Liver (tissue), 8 donors: ENCODE measurements at regions not wholly inside any gene's neighbourhood (a gene's known extent, or its start where the extent isn't known, plus 50 kb on each side); places are given as distances from the start of the nearest gene placed in this dataset.

Source experiments
- DNase-seq: peaks from one replicate; pipeline ENCODE4 v3.0.0-alpha.2; 2017; ENCODE audit warnings: low spot score
- H3K27ac ChIP-seq, 2 donors: one replicate each; pipeline ENCODE4 v1.7.0; 2013; ENCODE audit warnings: inconsistent platforms in 2 of 2, low read length in 2 of 2, control low read depth in 1 of 2, low read depth in 1 of 2, mild to moderate bottlenecking in 1 of 2
- H3K27me3 ChIP-seq, 4 donors: one replicate each; pipeline versions ENCODE4 v1.6.1 to v1.7.0; 2013; ENCODE audit warnings: low read length in 3 of 4, inconsistent platforms in 1 of 4, mild to moderate bottlenecking in 1 of 4, moderate library complexity in 1 of 4; ENCODE audit not compliant: control insufficient read depth in 4 of 4, insufficient read depth in 4 of 4
- H3K36me3 ChIP-seq, 4 donors: one replicate each; pipeline versions ENCODE4 v1.6.1 to v1.7.0; 2013; ENCODE audit warnings: low read length in 3 of 4, mild to moderate bottlenecking in 3 of 4, low read depth in 1 of 4, moderate library complexity in 1 of 4; ENCODE audit not compliant: control insufficient read depth in 4 of 4, insufficient read depth in 3 of 4
- H3K4me1 ChIP-seq, 4 donors: one replicate each; pipeline versions ENCODE4 v1.6.1 to v1.7.0; 2013; ENCODE audit warnings: low read length in 3 of 4, mild to moderate bottlenecking in 3 of 4, moderate library complexity in 1 of 4; ENCODE audit not compliant: control insufficient read depth in 4 of 4, insufficient read depth in 4 of 4
- H3K4me3 ChIP-seq, 3 donors: one replicate each; pipeline versions ENCODE4 v1.6.1 to v1.7.0; 2013; ENCODE audit warnings: low read length in 3 of 3, control low read depth in 1 of 3, low read depth in 1 of 3, mild to moderate bottlenecking in 1 of 3
- H3K9ac ChIP-seq, 2 donors: one replicate each; pipeline ENCODE4 v1.7.0; 2013; ENCODE audit warnings: low read length in 2 of 2, mild to moderate bottlenecking in 2 of 2, moderate library complexity in 2 of 2, control low read depth in 1 of 2, low read depth in 1 of 2
- H3K9me3 ChIP-seq, 4 donors: one replicate each; pipeline versions ENCODE4 v1.6.1 to v1.7.0; 2013; ENCODE audit warnings: low read length in 3 of 4; ENCODE audit not compliant: control insufficient read depth in 4 of 4
- ATF3 ChIP-seq: IDR thresholded peaks from 2 replicates; pipeline ENCODE4 v1.6.1; 2016; ENCODE audit warnings: antibody characterized with exemption
- CTCF ChIP-seq: fragments of 150-350 bp; IDR thresholded peaks from 2 replicates; pipeline ENCODE4 v1.5.1; 2017; ENCODE audit warnings: improper control_type of control experiment, low read depth, low read length; ENCODE audit not compliant: missing input control
- EGR1 ChIP-seq, 2 donors: IDR thresholded peaks; 2 replicates each; pipeline ENCODE4 v1.6.1; 2016 to 2018; ENCODE audit warnings: antibody characterized with exemption in 2 of 2, low read depth in 2 of 2
- FOXA1 ChIP-seq: IDR thresholded peaks from 2 replicates; pipeline ENCODE4 v1.6.1; 2016; ENCODE audit warnings: antibody characterized with exemption
- GABPA ChIP-seq, 2 donors: IDR thresholded peaks in 1 of 2; conservative IDR thresholded peaks in 1 of 2; 2 replicates each; pipeline ENCODE4 v1.6.1; 2016; ENCODE audit warnings: antibody characterized with exemption in 2 of 2, mild to moderate bottlenecking in 1 of 2, moderate library complexity in 1 of 2
- HNF4G ChIP-seq: IDR thresholded peaks from 2 replicates; pipeline ENCODE4 v1.6.1; 2016; ENCODE audit warnings: antibody characterized with exemption
- JUND ChIP-seq, 2 donors: IDR thresholded peaks; 2 replicates each; pipeline ENCODE4 v1.6.1; 2016; ENCODE audit warnings: antibody characterized with exemption in 2 of 2
- MAX ChIP-seq: IDR thresholded peaks from 2 replicates; pipeline ENCODE4 v1.6.1; 2016; ENCODE audit warnings: antibody characterized with exemption
- NR2F2 ChIP-seq: IDR thresholded peaks from 2 replicates; pipeline ENCODE4 v1.6.1; 2016; ENCODE audit warnings: antibody characterized with exemption
- RAD21 ChIP-seq, 2 donors: IDR thresholded peaks; 2 replicates each; pipeline ENCODE4 v1.6.1; 2016; ENCODE audit warnings: antibody characterized with exemption in 2 of 2, mild to moderate bottlenecking in 2 of 2
- RXRA ChIP-seq, 2 donors: IDR thresholded peaks; 2 replicates each; pipeline ENCODE4 v1.6.1; 2017 to 2018; ENCODE audit warnings: antibody characterized with exemption in 2 of 2, mild to moderate bottlenecking in 1 of 2
- SP1 ChIP-seq: IDR thresholded peaks from 2 replicates; pipeline ENCODE4 v1.6.1; 2018; ENCODE audit warnings: antibody characterized with exemption, mild to moderate bottlenecking
- TAF1 ChIP-seq: conservative IDR thresholded peaks from 2 replicates; pipeline ENCODE4 v1.6.1; 2016; ENCODE audit warnings: antibody characterized with exemption, mild to moderate bottlenecking
- YY1 ChIP-seq: IDR thresholded peaks from 2 replicates; pipeline ENCODE4 v1.6.1; 2016; ENCODE audit warnings: antibody characterized with exemption, mild to moderate bottlenecking
- ZBTB33 ChIP-seq: IDR thresholded peaks from 2 replicates; pipeline ENCODE4 v1.6.1; 2016; ENCODE audit warnings: antibody characterized with exemption
- WGBS: extraction: QIAGEN DNeasy Blood & Tissue Kit; methylation state at CpG from one replicate; pipeline ENCODE4 v1.1.7; 2013; 5-methylcytosine and 5-hydroxymethylcytosine counted together
- donor health status: healthy.
- donor health status: healthy.
- donor health status: healthy.
- donor health status: healthy.
- donor health status: healthy.

GRCh38 chr15:92322566-92323355 lies 70.9 kb upstream of the ST8SIA2 start:
- no peaks in the 10 kb centered on the region for H3K36me3 ChIP-seq
- TF ChIP-seq HNF4G, result no peak
- TF ChIP-seq EGR1 (IDR thresholded peaks at IDR 0.05; ENCODE audit: low read depth in 2 of 2), result no peak
- TF ChIP-seq YY1, result no peak
- TF ChIP-seq CTCF, result no peak
- peaks cover 0 to 3% (median 0%) of the 10 kb centered on the region in 4 donors for H3K27me3 ChIP-seq
- DNase-seq, result no peak
- H3K9ac ChIP-seq, result no peak overlapping the region
- no peaks in the 10 kb centered on the region for H3K4me1 ChIP-seq
- no peak overlapping the region for H3K27ac ChIP-seq
- H3K4me3 ChIP-seq, result no peak overlapping the region
- no peaks in the 10 kb centered on the region for H3K9me3 ChIP-seq
- WGBS, result 68% methylated on average over 13 of the region's 13 CpGs

GRCh38 chr15:92323525-92323924 lies 70.2 kb upstream of the ST8SIA2 start:
- peaks cover 0 to 3% (median 0%) of the 10 kb centered on the region in 4 donors for H3K27me3 ChIP-seq
- no peaks in the 10 kb centered on the region for H3K4me1 ChIP-seq
- no peaks in the 10 kb centered on the region for H3K36me3 ChIP-seq
- no peak for DNase-seq
- no peak overlapping the region for H3K4me3 ChIP-seq
- H3K9me3 ChIP-seq, result no peaks in the 10 kb centered on the region
- H3K27ac ChIP-seq, result no peak overlapping the region
- WGBS, result 81% methylated on average over 3 of the region's 3 CpGs
- no peak for TF ChIP-seq SP1
- TF ChIP-seq FOXA1, result no peak
- no peak for TF ChIP-seq NR2F2
- no peak for TF ChIP-seq HNF4G
- TF ChIP-seq GABPA (IDR thresholded peaks at IDR 0.05 in 1 of 2, conservative IDR thresholded peaks at IDR 0.05 in 1 of 2), result no peak
- TF ChIP-seq RXRA (IDR thresholded peaks at IDR 0.05), result no peak
- H3K9ac ChIP-seq, result no peak overlapping the region

GRCh38 chr15:92324101-92324963 lies 69.3 kb upstream of the ST8SIA2 start:
- no peak overlapping the region for H3K9ac ChIP-seq
- H3K4me1 ChIP-seq, result no peaks in the 10 kb centered on the region
- H3K27ac ChIP-seq, result no peak overlapping the region
- 67% methylated on average over 8 of the region's 8 CpGs for WGBS
- H3K36me3 ChIP-seq, result no peaks in the 10 kb centered on the region
- DNase-seq, result no peak
- H3K9me3 ChIP-seq, result no peaks in the 10 kb centered on the region
- no peak overlapping the region for H3K4me3 ChIP-seq
- TF ChIP-seq RAD21 (IDR thresholded peaks at IDR 0.05) (no peak), RXRA (IDR thresholded peaks at IDR 0.05) (no peak), JUND (IDR thresholded peaks at IDR 0.05) (no peak), TAF1 (no peak), CTCF (no peak), MAX (no peak), SP1 (no peak), EGR1 (IDR thresholded peaks at IDR 0.05; ENCODE audit: low read depth in 2 of 2) (no peak), ATF3 (no peak), GABPA (IDR thresholded peaks at IDR 0.05 in 1 of 2, conservative IDR thresholded peaks at IDR 0.05 in 1 of 2) (no peak), ZBTB33 (no peak)
- peaks cover 0 to 3% (median 0%) of the 10 kb centered on the region in 4 donors for H3K27me3 ChIP-seq
